DMS79 (cell line): ENCODE measurements at regions not wholly inside any gene's neighbourhood (a gene's known extent, or its start where the extent isn't known, plus 50 kb on each side); places are given as distances from the start of the nearest gene placed in this dataset.

Experiments
- DNase-seq: peaks from one replicate; lab custom pipeline; 2025; lab: John Stamatoyannopoulos, UW

- DNase-seq = no peak
These were observed 343.7 kb downstream of the PDHA2 start for GRCh38 chr4:96183611-96184010.

- DNase-seq = no peak
These were observed 346.7 kb downstream of the PDHA2 start for GRCh38 chr4:96186593-96186992.

- DNase-seq = no peak
These were observed 349.9 kb downstream of the PDHA2 start for GRCh38 chr4:96189761-96190160.

- DNase-seq = no peak
These were observed 353.2 kb downstream of the PDHA2 start for GRCh38 chr4:96193061-96193460.

GRCh38 chr4:96194993-96195392, 355.1 kb downstream of the PDHA2 start:
- no peak for DNase-seq

- DNase-seq = no peak
These were observed 365.4 kb downstream of the PDHA2 start for GRCh38 chr4:96205143-96205936.

GRCh38 chr4:96227515-96227914, 387.6 kb downstream of the PDHA2 start:
- DNase-seq = no peak

GRCh38 chr4:96228463-96228862, 388.6 kb downstream of the PDHA2 start:
- no peak for DNase-seq

- no peak for DNase-seq
These were observed 400.1 kb downstream of the PDHA2 start for GRCh38 chr4:96240041-96240440.

GRCh38 chr4:96241819-96242218, 401.9 kb downstream of the PDHA2 start:
- no peak for DNase-seq

- DNase-seq = no peak
These were observed 407.2 kb downstream of the PDHA2 start for GRCh38 chr4:96247096-96247495.

GRCh38 chr4:96248225-96248624, 408.3 kb downstream of the PDHA2 start:
- DNase-seq = no peak

GRCh38 chr4:96260064-96260682, 420.3 kb downstream of the PDHA2 start:
- no peak for DNase-seq

- DNase-seq = no peak
These were observed 422.2 kb downstream of the PDHA2 start for GRCh38 chr4:96262057-96262456.

- DNase-seq = no peak
These were observed 423.4 kb downstream of the PDHA2 start for GRCh38 chr4:96263291-96263690.

GRCh38 chr4:96264941-96265463, 425.1 kb downstream of the PDHA2 start:
- DNase-seq = no peak

- DNase-seq = no peak
These were observed 453.9 kb downstream of the PDHA2 start for GRCh38 chr4:96293806-96294205.

GRCh38 chr4:96295143-96295741, 455.3 kb downstream of the PDHA2 start:
- DNase-seq = no peak

GRCh38 chr4:96301715-96302114, 461.8 kb downstream of the PDHA2 start:
- DNase-seq = no peak

- no peak for DNase-seq
These were observed 465.1 kb downstream of the PDHA2 start for GRCh38 chr4:96305030-96305429.

GRCh38 chr4:96312046-96312685, 472.3 kb downstream of the PDHA2 start:
- no peak for DNase-seq

- no peak for DNase-seq
These were observed 475.9 kb downstream of the PDHA2 start for GRCh38 chr4:96315815-96316214.

- DNase-seq = no peak
These were observed 476.9 kb downstream of the PDHA2 start for GRCh38 chr4:96316776-96317175.
